ENCODE measurements at regions not wholly inside any gene's neighbourhood (a gene's known extent, or its start where the extent isn't known, plus 50 kb on each side); places are given as distances from the start of the nearest gene placed in this dataset.

DNA sequence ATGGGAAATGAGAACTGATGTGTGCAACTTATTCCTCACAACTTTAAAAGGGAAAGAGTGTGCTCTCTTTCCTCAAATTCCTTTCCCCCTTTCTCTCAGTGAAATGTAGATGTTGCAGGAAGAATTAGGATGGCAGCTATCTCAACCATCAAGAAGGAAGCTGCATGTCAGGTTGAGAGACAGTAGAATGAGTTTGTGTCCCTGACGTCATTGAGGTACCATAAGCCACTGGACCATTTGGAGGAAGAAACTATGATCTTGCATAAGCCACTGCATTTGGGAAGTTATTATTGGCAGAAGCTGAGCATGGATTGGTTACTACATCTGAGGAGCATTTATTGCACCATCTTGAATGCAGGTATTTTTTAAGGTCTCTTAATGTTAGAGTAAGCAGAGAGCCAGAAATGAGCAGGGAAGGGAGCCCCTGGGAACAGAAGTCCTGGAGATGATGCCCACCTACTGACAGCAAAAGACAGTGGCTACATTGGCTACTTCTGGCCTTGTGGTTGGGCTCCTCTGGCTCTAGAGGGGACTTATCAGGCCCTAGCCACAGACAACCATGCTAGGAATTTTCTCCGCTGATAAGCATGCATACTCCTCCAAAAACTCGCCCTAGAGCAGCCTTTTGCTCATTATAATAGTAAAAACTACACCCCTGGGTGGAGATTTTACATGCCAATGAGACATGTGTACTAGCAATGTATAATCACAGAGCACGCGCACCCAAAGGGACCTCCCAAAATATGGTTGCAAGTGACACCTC lies 249.0 kb upstream of the SALL1 start:
- Histone ChIP-seq H3K4me2 (ENCODE audit: low read length) (no peak overlapping the region), H3K4me1 (no peaks in the 10 kb centered on the region), H3K79me2 (no peaks in the 10 kb centered on the region), H3K9me3 (ENCODE audit: control insufficient read depth, low read length) (no peaks in the 10 kb centered on the region), H3K27me3 (ENCODE audit: control insufficient read depth, insufficient read depth, low read length) (no peaks in the 10 kb centered on the region), H3K4me3 (ENCODE audit: low read depth, low read length) (no peak overlapping the region), H3K27ac (no peak overlapping the region), H3K36me3 (ENCODE audit: control insufficient read depth, insufficient read depth, low read length) (no peaks in the 10 kb centered on the region), H2AFZ (no peak overlapping the region), H3K9ac (no peak overlapping the region)
- TF ChIP-seq, protein P1, sequence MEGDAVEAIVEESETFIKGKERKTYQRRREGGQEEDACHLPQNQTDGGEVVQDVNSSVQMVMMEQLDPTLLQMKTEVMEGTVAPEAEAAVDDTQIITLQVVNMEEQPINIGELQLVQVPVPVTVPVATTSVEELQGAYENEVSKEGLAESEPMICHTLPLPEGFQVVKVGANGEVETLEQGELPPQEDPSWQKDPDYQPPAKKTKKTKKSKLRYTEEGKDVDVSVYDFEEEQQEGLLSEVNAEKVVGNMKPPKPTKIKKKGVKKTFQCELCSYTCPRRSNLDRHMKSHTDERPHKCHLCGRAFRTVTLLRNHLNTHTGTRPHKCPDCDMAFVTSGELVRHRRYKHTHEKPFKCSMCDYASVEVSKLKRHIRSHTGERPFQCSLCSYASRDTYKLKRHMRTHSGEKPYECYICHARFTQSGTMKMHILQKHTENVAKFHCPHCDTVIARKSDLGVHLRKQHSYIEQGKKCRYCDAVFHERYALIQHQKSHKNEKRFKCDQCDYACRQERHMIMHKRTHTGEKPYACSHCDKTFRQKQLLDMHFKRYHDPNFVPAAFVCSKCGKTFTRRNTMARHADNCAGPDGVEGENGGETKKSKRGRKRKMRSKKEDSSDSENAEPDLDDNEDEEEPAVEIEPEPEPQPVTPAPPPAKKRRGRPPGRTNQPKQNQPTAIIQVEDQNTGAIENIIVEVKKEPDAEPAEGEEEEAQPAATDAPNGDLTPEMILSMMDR (IDR thresholded peaks at IDR 0.05): no peak

DNA sequence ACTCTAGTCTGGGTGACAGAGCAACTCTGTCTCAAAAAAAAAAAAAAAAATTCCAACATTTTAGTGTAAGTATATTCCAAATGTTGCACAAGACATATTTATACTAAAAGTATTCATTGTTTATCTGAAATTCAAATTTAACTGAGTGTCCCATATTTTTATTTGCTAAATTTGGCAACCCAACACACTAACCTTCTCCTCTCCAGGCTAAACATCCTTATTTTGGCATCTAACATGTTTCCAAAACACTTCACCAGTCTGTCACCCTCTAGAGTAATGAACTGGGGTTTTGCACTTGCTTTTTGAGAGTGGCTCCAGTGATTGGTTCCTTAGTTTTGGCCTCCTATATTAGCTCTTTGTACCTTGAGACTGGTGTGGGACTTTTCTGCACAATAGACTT lies 243.4 kb upstream of the SALL1 start:
- Histone ChIP-seq H2AFZ (no peak overlapping the region), H3K36me3 (ENCODE audit: control insufficient read depth, insufficient read depth, low read length) (no peaks in the 10 kb centered on the region), H3K27me3 (ENCODE audit: control insufficient read depth, insufficient read depth, low read length) (no peaks in the 10 kb centered on the region), H3K4me3 (ENCODE audit: low read depth, low read length) (no peak overlapping the region), H3K27ac (no peak overlapping the region), H3K4me1 (no peaks in the 10 kb centered on the region), H3K4me2 (ENCODE audit: low read length) (no peak overlapping the region), H3K79me2 (no peaks in the 10 kb centered on the region), H3K9ac (no peak overlapping the region), H3K9me3 (ENCODE audit: control insufficient read depth, low read length) (no peaks in the 10 kb centered on the region)
- TF ChIP-seq, protein P1 (IDR thresholded peaks at IDR 0.05): no peak

DNA sequence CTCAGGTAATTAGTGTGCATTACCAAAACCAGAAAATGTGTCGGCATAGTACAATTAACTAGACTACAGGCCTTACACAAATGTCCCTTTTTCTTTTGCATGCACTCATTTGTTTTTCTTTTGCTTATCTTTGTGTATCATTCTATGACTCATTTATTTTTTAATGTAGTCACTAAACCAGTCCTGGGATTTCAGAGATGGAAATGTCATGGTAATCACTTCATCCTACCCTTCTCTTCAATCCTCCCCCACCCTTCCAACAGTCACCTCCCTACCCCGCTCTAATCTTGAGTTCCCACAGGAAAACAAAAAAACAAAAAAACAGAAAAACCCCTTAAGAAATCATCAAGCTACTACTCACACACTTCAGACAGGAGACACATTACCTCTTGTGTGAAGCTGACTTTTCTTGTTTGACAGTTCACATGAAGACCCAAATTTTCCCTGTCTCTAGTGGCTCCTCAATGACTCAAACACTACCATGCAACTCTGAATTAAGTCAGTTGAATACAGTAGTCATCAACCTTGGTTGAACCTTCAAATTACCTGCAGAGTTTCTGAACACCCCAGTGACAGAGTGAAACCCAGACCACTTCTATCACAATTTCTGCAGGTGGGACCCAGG lies 242.4 kb upstream of the SALL1 start:
- Histone ChIP-seq H3K4me2 (ENCODE audit: low read length) (no peak overlapping the region), H3K36me3 (ENCODE audit: control insufficient read depth, insufficient read depth, low read length) (no peaks in the 10 kb centered on the region), H3K79me2 (no peaks in the 10 kb centered on the region), H3K9ac (no peak overlapping the region), H3K4me1 (no peaks in the 10 kb centered on the region), H2AFZ (no peak overlapping the region), H3K27ac (no peak overlapping the region), H3K9me3 (ENCODE audit: control insufficient read depth, low read length) (no peaks in the 10 kb centered on the region), H3K27me3 (ENCODE audit: control insufficient read depth, insufficient read depth, low read length) (no peaks in the 10 kb centered on the region), H3K4me3 (ENCODE audit: low read depth, low read length) (no peak overlapping the region)
- TF ChIP-seq, protein P1 (IDR thresholded peaks at IDR 0.05): no peak

DNA sequence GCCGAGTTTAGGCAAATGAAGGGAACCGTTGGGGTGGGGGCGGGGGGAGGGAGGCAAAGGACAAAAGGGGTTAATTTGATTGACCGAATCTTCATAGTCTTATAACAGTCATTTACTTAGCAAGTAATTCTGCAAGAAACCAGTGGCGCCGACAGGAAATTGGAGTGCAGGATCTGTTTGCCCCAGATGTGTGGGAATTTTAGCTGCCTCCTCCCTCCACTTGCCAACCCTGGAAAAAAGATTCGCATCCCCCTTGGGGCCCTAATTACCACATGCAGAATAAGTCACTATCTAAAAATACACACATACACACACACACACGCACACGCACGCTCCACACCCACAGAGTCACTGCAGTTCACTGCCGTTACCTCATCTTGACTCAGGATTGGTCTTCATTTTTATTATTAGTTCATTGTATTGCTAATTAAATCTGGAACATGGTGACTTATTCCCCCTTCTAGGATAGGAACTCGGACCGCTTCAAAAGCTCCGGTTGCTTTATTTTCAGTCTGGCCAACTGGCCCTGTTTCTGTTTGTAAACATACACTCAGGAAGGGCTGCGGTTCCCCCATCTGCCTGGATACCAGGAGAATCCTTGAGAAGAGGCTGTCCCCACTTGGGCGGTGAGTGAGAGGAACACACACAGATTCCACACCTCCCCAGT lies 241.6 kb upstream of the SALL1 start:
- H3K36me3 ChIP-seq (ENCODE audit: control insufficient read depth, insufficient read depth, low read length): no peaks in the 10 kb centered on the region
- H2AFZ ChIP-seq: no peak overlapping the region
- TF ChIP-seq, protein P1 (IDR thresholded peaks at IDR 0.05): no peak
- H3K27me3 ChIP-seq (ENCODE audit: control insufficient read depth, insufficient read depth, low read length): no peaks in the 10 kb centered on the region
- H3K79me2 ChIP-seq: no peaks in the 10 kb centered on the region
- no peaks in the 10 kb centered on the region for H3K4me1 ChIP-seq
- no peak overlapping the region for H3K4me3 ChIP-seq (ENCODE audit: low read depth, low read length)
- H3K4me2 ChIP-seq (ENCODE audit: low read length): no peak overlapping the region
- no peak overlapping the region for H3K27ac ChIP-seq
- no peak overlapping the region for H3K9ac ChIP-seq
- H3K9me3 ChIP-seq (ENCODE audit: control insufficient read depth, low read length): no peaks in the 10 kb centered on the region
